ENCODE measurements at regions not wholly inside any gene's neighbourhood (a gene's known extent, or its start where the extent isn't known, plus 50 kb on each side); places are given as distances from the start of the nearest gene placed in this dataset.
"Not testable (repeated sequence)": the region's sequence is repeated elsewhere in the genome, so short reads cannot be mapped to it uniquely, and the experiment has no call there.

DNA sequence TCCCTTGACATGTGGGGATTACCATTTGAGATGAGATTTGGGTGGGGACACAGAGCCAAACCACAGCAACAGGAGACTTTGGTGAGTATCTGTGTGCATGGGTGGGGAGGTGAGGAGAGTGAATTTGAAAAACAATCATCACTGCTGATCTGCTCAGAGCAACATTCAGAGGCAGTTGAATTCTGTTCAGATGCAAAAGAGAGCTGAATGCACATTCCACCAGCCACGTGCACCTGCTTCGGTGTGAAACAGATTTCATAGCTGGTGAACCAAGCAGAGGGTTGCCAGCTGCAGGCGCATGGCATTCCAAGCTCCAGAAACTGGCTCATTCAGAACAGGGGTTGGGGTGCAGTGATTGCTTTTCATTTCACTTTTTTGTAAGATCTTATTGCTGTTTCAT, 233.1 kb upstream of the FOXF1 start:
- TF ChIP-seq, protein P1, sequence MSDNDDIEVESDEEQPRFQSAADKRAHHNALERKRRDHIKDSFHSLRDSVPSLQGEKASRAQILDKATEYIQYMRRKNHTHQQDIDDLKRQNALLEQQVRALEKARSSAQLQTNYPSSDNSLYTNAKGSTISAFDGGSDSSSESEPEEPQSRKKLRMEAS (IDR thresholded peaks at IDR 0.05; ENCODE audit: insufficient read depth, insufficient read length) = no peak
- TF ChIP-seq FOS (IDR thresholded peaks at IDR 0.05; ENCODE audit: borderline replicate concordance, insufficient read depth, low read length) = no peak
- no peak for TF ChIP-seq JUN (IDR thresholded peaks at IDR 0.05; ENCODE audit: borderline replicate concordance, insufficient read depth, insufficient read length, low read depth)
- no peak for TF ChIP-seq POLR2A (IDR thresholded peaks at IDR 0.05; ENCODE audit: low read depth, low read length)
- TF ChIP-seq POLR2AphosphoS5 (IDR thresholded peaks at IDR 0.05; ENCODE audit: insufficient read depth, low read depth, low read length) = no peak
- TF ChIP-seq EZH2 (IDR thresholded peaks at IDR 0.05; ENCODE audit: borderline replicate concordance, low read depth, low read length, severe bottlenecking) = no peak
- TF ChIP-seq, protein P2, sequence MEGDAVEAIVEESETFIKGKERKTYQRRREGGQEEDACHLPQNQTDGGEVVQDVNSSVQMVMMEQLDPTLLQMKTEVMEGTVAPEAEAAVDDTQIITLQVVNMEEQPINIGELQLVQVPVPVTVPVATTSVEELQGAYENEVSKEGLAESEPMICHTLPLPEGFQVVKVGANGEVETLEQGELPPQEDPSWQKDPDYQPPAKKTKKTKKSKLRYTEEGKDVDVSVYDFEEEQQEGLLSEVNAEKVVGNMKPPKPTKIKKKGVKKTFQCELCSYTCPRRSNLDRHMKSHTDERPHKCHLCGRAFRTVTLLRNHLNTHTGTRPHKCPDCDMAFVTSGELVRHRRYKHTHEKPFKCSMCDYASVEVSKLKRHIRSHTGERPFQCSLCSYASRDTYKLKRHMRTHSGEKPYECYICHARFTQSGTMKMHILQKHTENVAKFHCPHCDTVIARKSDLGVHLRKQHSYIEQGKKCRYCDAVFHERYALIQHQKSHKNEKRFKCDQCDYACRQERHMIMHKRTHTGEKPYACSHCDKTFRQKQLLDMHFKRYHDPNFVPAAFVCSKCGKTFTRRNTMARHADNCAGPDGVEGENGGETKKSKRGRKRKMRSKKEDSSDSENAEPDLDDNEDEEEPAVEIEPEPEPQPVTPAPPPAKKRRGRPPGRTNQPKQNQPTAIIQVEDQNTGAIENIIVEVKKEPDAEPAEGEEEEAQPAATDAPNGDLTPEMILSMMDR (IDR thresholded peaks at IDR 0.05; ENCODE audit: extremely low read depth in 1 of 2, insufficient read depth in 1 of 2, low read depth in 1 of 2, low read length in 2 of 2) = no peak
- dilution Hi-C loops (cut with MboI; ENCODE audit: extremely low pct_ligation_motif_present, low sequenced_read_pairs) (no loop called here), intact Hi-C loops (cut with micrococcal nuclease) (no loop called here)
- CTCF ChIA-PET = interaction anchor here (1.0 kb wide), 2 partner anchors 24 to 241 kb away, joined by 6 to 8 read pairs; no protein-coding TSS in a partner anchor
- no peaks in the 10 kb centered on the region for H3K79me2 ChIP-seq (ENCODE audit: control insufficient read depth, insufficient read depth, low read length)
- POLR2A ChIA-PET = no interaction called here
- no peak overlapping the region for H3K9ac ChIP-seq (replicated peaks; ENCODE audit: extremely low read depth, insufficient read depth, low read length)
- H4K20me1 ChIP-seq (replicated peaks; ENCODE audit: control insufficient read depth, extremely low read depth, insufficient read depth, low read length) = no peaks in the 10 kb centered on the region
- FAIRE-seq = no peak
- H3K4me2 ChIP-seq (ENCODE audit: insufficient read depth, low read length) = no peak overlapping the region
- DNase-seq (ENCODE audit: low read depth, low spot score) = no peak
- no peaks in the 10 kb centered on the region for H3K4me1 ChIP-seq (ENCODE audit: control insufficient read depth, extremely low read depth, insufficient read depth, low read length)
- no peaks in the 10 kb centered on the region for H3K9me1 ChIP-seq (replicated peaks; ENCODE audit: control insufficient read depth, extremely low read depth, insufficient read depth, low read length)
- peaks cover 0 to 21% of the 10 kb centered on the region in 2 experiments for H3K27me3 ChIP-seq (ENCODE audit: control insufficient read depth in 2 of 2, insufficient read depth in 2 of 2, low read length in 2 of 2)
- no TSS peak for BruUV-seq (replicated peaks)
- no peaks in the 10 kb centered on the region for H3K9me3 ChIP-seq (replicated peaks; ENCODE audit: control insufficient read depth, insufficient read depth, low read length)
- no peak overlapping the region for H2AFZ ChIP-seq (ENCODE audit: low read depth, low read length)
- H3K27ac ChIP-seq (ENCODE audit: insufficient read depth, low read depth, low read length) = no peak overlapping the region
- no peaks in the 10 kb centered on the region for H3K36me3 ChIP-seq (ENCODE audit: control insufficient read depth in 2 of 2, extremely low read depth in 1 of 2, insufficient read depth in 2 of 2, low read length in 2 of 2)
- no peak overlapping the region for H3K4me3 ChIP-seq (replicated peaks in 1 of 3; ENCODE audit: insufficient read depth in 1 of 3, low read depth in 1 of 3, low read length in 3 of 3)

DNA sequence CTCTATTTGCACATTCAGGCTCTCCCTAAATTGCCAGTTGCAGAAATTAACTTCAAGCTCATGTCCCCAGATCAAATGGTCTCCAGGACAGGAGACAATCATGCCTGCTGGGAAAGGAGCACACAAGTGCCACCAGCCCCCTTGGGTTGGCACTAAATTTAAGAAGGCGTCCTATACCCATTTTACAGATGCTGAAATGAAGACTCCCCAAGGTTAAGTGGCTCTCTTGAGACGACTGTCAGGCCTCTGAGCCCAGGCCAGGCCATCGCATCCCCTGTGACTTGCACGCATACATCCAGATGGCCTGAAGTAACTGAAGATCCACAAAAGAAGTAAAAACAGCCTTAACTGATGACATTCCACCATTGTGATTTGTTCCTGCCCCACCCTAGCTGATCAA, 232.5 kb upstream of the FOXF1 start:
- H3K79me2 ChIP-seq (ENCODE audit: control insufficient read depth, insufficient read depth, low read length); FAIRE-seq; POLR2A ChIA-PET; H3K27ac ChIP-seq (ENCODE audit: insufficient read depth, low read depth, low read length); H3K9me3 ChIP-seq (replicated peaks; ENCODE audit: control insufficient read depth, insufficient read depth, low read length); BruUV-seq (replicated peaks); H4K20me1 ChIP-seq (replicated peaks; ENCODE audit: control insufficient read depth, extremely low read depth, insufficient read depth, low read length); H3K9ac ChIP-seq (replicated peaks; ENCODE audit: extremely low read depth, insufficient read depth, low read length); H3K4me2 ChIP-seq (ENCODE audit: insufficient read depth, low read length); H3K4me1 ChIP-seq (ENCODE audit: control insufficient read depth, extremely low read depth, insufficient read depth, low read length); H2AFZ ChIP-seq (ENCODE audit: low read depth, low read length); dilution Hi-C loops (cut with MboI; ENCODE audit: extremely low pct_ligation_motif_present, low sequenced_read_pairs); H3K4me3 ChIP-seq (replicated peaks in 1 of 3; ENCODE audit: insufficient read depth in 1 of 3, low read depth in 1 of 3, low read length in 3 of 3); DNase-seq (ENCODE audit: low read depth, low spot score); H3K9me1 ChIP-seq (replicated peaks; ENCODE audit: control insufficient read depth, extremely low read depth, insufficient read depth, low read length); intact Hi-C loops (cut with micrococcal nuclease); H3K36me3 ChIP-seq (ENCODE audit: control insufficient read depth in 2 of 2, extremely low read depth in 1 of 2, insufficient read depth in 2 of 2, low read length in 2 of 2): not testable (repeated sequence)
- peaks cover 0 to 24% of the 10 kb centered on the region in 2 experiments for H3K27me3 ChIP-seq (ENCODE audit: control insufficient read depth in 2 of 2, insufficient read depth in 2 of 2, low read length in 2 of 2)
- CTCF ChIA-PET = interaction anchor here (1.0 kb wide), 2 partner anchors 25 to 240 kb away, joined by 6 to 8 read pairs; no protein-coding TSS in a partner anchor

Measured in endothelial cell of umbilical vein (primary cell).